BJ (cell line): ENCODE measurements at regions not wholly inside any gene's neighbourhood (a gene's known extent, or its start where the extent isn't known, plus 50 kb on each side); places are given as distances from the start of the nearest gene placed in this dataset.

Source experiments
- CTCF ChIA-PET: fragments of 350-600 bp; formaldehyde crosslinking; extraction: SDS; loops from one replicate; lab custom pipeline; 2021; ENCODE audit warnings: antibody characterized with exemption, inconsistent platforms; lab: Yijun Ruan, JAX
- POLR2A ChIA-PET: fragments of 300-600 bp; sonication (Branson Sonifier 250); formaldehyde crosslinking; extraction: SDS; loops from one replicate; lab custom pipeline; 2021; ENCODE audit warnings: antibody characterized with exemption; lab: Charles Lee
- DNase-seq: peaks from one replicate; pipeline ENCODE4 v3.0.0-alpha.2; 2011; ENCODE audit warnings: low read depth
- H3K27me3 ChIP-seq: 2 replicates; pipeline ENCODE4 v1.6.0; 2011; ENCODE audit warnings: low read length; ENCODE audit not compliant: control insufficient read depth, insufficient read depth
- H3K36me3 ChIP-seq: 2 replicates; pipeline ENCODE4 v1.5.1; 2011; ENCODE audit warnings: low read length; ENCODE audit not compliant: control insufficient read depth, insufficient read depth
- H3K4me3 ChIP-seq: 2 replicates; pipeline ENCODE4 v1.5.1; 2011; ENCODE audit warnings: low read depth, mild to moderate bottlenecking, control low read depth, low read length
- TF ChIP-seq, protein P1 (sequence below): IDR thresholded peaks from 2 replicates; pipeline ENCODE4 v1.5.1; 2011; ENCODE audit warnings: low read depth, mild to moderate bottlenecking, control low read depth, inconsistent platforms, low read length, moderate library complexity; ENCODE audit not compliant: insufficient read depth

DNA sequence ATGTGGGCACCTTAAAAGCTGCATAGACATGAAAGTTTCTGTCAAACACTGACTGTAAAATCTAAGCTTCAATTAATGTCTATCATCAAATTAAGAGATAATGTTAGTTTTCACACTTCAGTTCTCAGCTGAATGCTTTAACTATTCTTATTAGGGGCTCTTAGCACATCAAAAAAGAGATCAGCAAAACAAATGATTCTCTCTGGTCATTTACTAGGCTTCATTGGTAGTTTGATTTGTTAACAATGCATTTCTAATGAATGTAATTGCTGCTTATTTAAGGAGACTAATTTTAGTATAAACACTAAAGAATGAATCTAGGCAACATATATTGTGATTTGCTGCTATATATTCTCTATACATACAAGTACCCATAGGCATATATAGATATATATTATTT lies 1182.0 kb downstream of the MAT2B start:
- Histone ChIP-seq H3K36me3 (no peaks in the 10 kb centered on the region), H3K4me3 (no peak overlapping the region), H3K27me3 (no peaks in the 10 kb centered on the region)
- ChIA-PET POLR2A (no interaction called here), CTCF (no interaction called here)
- DNase-seq: no peak
- TF ChIP-seq, protein P1, sequence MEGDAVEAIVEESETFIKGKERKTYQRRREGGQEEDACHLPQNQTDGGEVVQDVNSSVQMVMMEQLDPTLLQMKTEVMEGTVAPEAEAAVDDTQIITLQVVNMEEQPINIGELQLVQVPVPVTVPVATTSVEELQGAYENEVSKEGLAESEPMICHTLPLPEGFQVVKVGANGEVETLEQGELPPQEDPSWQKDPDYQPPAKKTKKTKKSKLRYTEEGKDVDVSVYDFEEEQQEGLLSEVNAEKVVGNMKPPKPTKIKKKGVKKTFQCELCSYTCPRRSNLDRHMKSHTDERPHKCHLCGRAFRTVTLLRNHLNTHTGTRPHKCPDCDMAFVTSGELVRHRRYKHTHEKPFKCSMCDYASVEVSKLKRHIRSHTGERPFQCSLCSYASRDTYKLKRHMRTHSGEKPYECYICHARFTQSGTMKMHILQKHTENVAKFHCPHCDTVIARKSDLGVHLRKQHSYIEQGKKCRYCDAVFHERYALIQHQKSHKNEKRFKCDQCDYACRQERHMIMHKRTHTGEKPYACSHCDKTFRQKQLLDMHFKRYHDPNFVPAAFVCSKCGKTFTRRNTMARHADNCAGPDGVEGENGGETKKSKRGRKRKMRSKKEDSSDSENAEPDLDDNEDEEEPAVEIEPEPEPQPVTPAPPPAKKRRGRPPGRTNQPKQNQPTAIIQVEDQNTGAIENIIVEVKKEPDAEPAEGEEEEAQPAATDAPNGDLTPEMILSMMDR: no peak

DNA sequence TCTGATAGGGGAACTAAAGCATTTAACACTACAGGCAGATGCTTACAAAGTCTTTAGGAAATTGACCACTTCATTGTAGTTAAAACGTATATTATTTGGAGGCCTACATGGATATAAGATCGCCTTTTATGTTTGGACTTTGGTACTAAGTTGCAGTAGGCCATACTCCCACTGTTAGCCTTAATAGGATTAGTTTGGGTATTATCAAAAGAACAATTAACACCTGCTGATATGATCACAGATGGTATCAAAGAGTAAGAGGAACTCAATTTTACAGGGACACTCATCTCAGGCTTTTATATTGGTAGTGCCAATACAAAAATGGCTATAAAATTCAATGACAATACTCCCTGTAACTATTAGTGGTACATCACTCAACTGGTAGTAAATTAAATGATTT lies 1183.0 kb downstream of the MAT2B start:
- H3K36me3 ChIP-seq: no peaks in the 10 kb centered on the region
- POLR2A ChIA-PET: no interaction called here
- TF ChIP-seq, protein P1: no peak
- H3K4me3 ChIP-seq: no peak overlapping the region
- CTCF ChIA-PET: no interaction called here
- no peaks in the 10 kb centered on the region for H3K27me3 ChIP-seq
- no peak for DNase-seq

DNA sequence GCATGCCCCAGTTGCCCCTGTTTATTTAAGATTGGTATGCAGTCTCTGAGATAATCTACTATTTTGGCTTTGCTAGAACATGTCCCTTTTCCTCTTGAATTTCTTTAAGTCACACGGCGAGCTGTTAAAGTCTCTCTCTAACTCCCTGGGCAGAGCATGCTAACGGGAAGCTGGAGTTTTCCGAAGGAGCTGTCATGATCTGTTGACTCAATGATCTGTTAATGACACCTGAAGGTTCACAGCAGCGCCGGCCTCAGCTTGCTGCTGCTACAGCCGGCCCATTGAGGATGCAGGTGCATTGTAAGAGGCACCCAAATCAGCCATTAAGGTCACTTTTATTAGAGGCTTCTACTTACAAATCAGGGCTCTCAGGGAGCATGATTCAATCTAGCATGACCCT lies 1203.4 kb downstream of the MAT2B start:
- no peaks in the 10 kb centered on the region for H3K36me3 ChIP-seq
- no peak overlapping the region for H3K4me3 ChIP-seq
- no peak for DNase-seq
- CTCF ChIA-PET: no interaction called here
- POLR2A ChIA-PET: no interaction called here
- no peaks in the 10 kb centered on the region for H3K27me3 ChIP-seq
- TF ChIP-seq, protein P1: no peak

DNA sequence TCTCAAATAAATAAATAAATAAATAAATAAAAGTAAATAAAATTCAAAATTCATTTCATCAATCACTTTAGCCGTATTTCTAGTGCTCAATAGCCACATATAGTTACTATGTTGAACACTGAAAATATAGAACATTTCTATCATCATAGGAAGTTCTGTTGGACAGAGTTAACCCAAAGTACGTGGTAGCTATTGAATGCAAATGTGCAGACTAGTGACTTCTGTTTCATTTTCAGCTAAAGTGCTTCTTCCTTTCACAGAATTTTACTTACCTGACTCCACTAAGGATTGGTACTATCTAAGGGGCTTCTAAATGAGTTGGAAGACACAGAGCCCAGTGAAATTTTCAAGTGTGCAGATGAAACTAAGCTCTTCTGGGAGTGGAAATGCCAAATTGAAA lies 1208.3 kb downstream of the MAT2B start:
- Histone ChIP-seq H3K4me3 (no peak overlapping the region), H3K27me3 (no peaks in the 10 kb centered on the region), H3K36me3 (no peaks in the 10 kb centered on the region)
- DNase-seq: no peak
- TF ChIP-seq, protein P1: no peak
- CTCF ChIA-PET: no interaction called here
- POLR2A ChIA-PET: no interaction called here

DNA sequence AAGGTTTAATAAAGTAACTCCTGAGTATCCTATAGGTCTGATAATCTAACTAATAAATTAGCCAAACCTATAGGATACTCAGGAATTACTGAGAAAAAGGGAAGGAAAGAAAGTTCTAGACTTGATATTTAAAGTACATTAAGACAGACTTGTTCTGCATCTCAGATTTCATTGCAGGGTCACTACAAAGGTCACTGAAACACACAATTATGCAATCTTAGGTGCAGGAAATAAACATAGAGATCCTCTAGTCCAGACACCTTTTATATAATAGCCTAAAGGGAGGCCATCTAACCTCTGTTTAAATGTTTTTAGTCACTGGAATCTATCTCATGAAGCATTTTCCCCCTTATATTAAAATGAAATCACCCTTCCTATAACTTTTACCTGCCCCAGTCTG lies 1215.7 kb downstream of the MAT2B start:
- TF ChIP-seq, protein P1: no peak
- DNase-seq: no peak
- POLR2A ChIA-PET: no interaction called here

More for the DNA sequence above, 1215.7 kb downstream of the MAT2B start:
- Histone ChIP-seq H3K36me3 (no peaks in the 10 kb centered on the region), H3K4me3 (no peak overlapping the region), H3K27me3 (no peaks in the 10 kb centered on the region)
- CTCF ChIA-PET: no interaction called here
